ENCODE measurements at regions not wholly inside any gene's neighbourhood (a gene's known extent, or its start where the extent isn't known, plus 50 kb on each side); places are given as distances from the start of the nearest gene placed in this dataset.

DNA sequence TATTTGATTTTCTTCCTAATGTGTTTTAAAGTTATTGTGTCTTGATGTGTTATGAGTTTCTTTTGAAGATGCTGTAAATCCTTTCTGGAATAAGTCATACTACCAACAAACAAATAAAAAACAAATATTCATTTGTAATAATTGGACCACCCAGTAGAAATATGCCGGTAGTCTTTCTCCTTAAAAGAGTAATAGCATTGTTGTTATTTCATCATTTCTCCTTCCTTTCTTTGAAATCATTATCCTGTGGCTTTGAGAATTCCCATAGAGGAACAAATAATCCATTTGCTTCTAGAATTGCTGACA lies 169.4 kb downstream of the NNT start (continued):
- TF ChIP-seq, protein P1, sequence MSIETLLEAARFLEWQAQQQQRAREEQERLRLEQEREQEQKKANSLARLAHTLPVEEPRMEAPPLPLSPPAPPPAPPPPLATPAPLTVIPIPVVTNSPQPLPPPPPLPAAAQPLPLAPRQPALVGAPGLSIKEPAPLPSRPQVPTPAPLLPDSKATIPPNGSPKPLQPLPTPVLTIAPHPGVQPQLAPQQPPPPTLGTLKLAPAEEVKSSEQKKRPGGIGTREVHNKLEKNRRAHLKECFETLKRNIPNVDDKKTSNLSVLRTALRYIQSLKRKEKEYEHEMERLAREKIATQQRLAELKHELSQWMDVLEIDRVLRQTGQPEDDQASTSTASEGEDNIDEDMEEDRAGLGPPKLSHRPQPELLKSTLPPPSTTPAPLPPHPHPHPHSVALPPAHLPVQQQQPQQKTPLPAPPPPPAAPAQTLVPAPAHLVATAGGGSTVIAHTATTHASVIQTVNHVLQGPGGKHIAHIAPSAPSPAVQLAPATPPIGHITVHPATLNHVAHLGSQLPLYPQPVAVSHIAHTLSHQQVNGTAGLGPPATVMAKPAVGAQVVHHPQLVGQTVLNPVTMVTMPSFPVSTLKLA (conservative IDR thresholded peaks at IDR 0.05), result no peak
- TF ChIP-seq NR2C2 (CRISPR knock-in tag; IDR thresholded peaks at IDR 0.05) (no peak), NR2C2 (tag; IDR thresholded peaks at IDR 0.05) (no peak), ZFP1 (CRISPR knock-in tag; IDR thresholded peaks at IDR 0.05) (peak; percentile 47; the same call in 1 of the 2 replicates), ATF1 (CRISPR knock-in tag; IDR thresholded peaks at IDR 0.05) (no peak), ATF1 (tag; IDR thresholded peaks at IDR 0.05) (no peak)
- TF ChIP-seq, protein P2, sequence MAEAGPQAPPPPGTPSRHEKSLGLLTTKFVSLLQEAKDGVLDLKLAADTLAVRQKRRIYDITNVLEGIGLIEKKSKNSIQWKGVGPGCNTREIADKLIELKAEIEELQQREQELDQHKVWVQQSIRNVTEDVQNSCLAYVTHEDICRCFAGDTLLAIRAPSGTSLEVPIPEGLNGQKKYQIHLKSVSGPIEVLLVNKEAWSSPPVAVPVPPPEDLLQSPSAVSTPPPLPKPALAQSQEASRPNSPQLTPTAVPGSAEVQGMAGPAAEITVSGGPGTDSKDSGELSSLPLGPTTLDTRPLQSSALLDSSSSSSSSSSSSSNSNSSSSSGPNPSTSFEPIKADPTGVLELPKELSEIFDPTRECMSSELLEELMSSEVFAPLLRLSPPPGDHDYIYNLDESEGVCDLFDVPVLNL (CRISPR knock-in tag; IDR thresholded peaks at IDR 0.05; ENCODE audit: low read depth), result no peak

DNA sequence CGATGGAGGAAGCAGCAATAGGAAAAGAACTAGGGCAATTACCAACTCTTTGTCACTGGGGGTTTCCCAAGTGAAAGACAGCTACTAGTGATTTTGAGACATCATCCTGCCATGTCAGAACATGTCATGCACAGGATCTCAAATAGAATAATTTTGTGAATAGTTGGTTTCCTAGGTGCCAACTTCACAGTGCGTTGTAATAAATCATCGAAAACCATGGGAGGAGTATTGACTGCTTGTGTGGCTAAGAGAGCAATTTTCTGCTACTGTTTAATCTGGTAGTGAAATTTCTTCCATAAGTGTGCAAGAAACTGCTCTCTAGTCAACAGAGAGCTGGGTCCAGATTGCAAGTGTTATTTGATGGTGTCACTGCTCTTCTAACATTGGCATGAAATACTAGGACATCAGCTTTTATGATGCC lies 168.6 kb downstream of the NNT start:
- no peak overlapping the region; the same call in 1 of the 2 replicates for H2AFZ ChIP-seq (ENCODE audit: low read depth, low read length)
- H3K79me2 ChIP-seq (ENCODE audit: control insufficient read depth, insufficient read depth, low read length), result no peaks in the 10 kb centered on the region
- BruUV-seq (replicated peaks), result no TSS peak
- H3K27ac ChIP-seq (ENCODE audit: extremely low read depth, low read depth, low read length), result no peak overlapping the region
- CTCF ChIA-PET (ENCODE audit: low intra/inter-chr PET ratio), result no interaction called here
- H3K9ac ChIP-seq (ENCODE audit: insufficient read depth in 1 of 2, low read depth in 2 of 2, low read length in 2 of 2), result no peak overlapping the region
- peaks cover 0 to 11% of the 10 kb centered on the region in 2 experiments; a peak in 3 of 5 replicates for H3K4me1 ChIP-seq (replicated peaks in 1 of 2; ENCODE audit: control insufficient read depth in 2 of 2, insufficient read depth in 2 of 2, low read length in 2 of 2)
- no peaks in the 10 kb centered on the region for H4K20me1 ChIP-seq (replicated peaks; ENCODE audit: control insufficient read depth, insufficient read depth, low read length)
- H3K9me3 ChIP-seq (replicated peaks; ENCODE audit: control insufficient read depth, insufficient read depth, low read depth, low read length), result no peaks in the 10 kb centered on the region
- H3K27me3 ChIP-seq (ENCODE audit: control insufficient read depth in 2 of 2, insufficient read depth in 2 of 2, low read length in 2 of 2), result no peaks in the 10 kb centered on the region
- in situ Hi-C loops (cut with MboI), result no loop called here
- ATAC-seq, result no peak
- H3K9me1 ChIP-seq (ENCODE audit: control insufficient read depth, insufficient read depth, low read length), result no peaks in the 10 kb centered on the region
- FAIRE-seq, result no peak
- DNase-seq (ENCODE audit: extremely low read depth in 1 of 4, low spot score in 3 of 4), result no peak
- no peak overlapping the region for H3K4me3 ChIP-seq
- H3K36me3 ChIP-seq (ENCODE audit: control insufficient read depth, insufficient read depth, low read length), result no peaks in the 10 kb centered on the region
- 26% methylated on average over 3 of the region's 3 CpGs for WGBS (ENCODE audit: insufficient coverage, low coverage, missing lambda C conversion rate)
- intact Hi-C loops (cut with micrococcal nuclease), result no loop called here
- POLR2A ChIA-PET, result interaction anchor here (1.0 kb wide), 1 partner anchor 288 kb away, joined by 3 read pairs; the partner anchor contains the start of gene TMEM267
- no peak overlapping the region for H3K4me2 ChIP-seq (ENCODE audit: insufficient read depth, low read length)
- TF ChIP-seq ZNF589 (CRISPR knock-in tag; IDR thresholded peaks at IDR 0.05; ENCODE audit: low read depth) (peak; percentile 56; the same call in 1 of the 2 replicates), ZNF583 (CRISPR knock-in tag; IDR thresholded peaks at IDR 0.05) (peak; percentile 70; the same call in 1 of the 2 replicates), KLF1 (tag; IDR thresholded peaks at IDR 0.05) (0 out of 2 replicates have a peak, but pooled peaks have one; percentile 32), MEF2D (tag; conservative IDR thresholded peaks at IDR 0.05; ENCODE audit: low read depth) (peak; percentile 54), ZNF324 (CRISPR knock-in tag; IDR thresholded peaks at IDR 0.05) (peak; percentile 48; the same call in 1 of the 2 replicates), ZNF175 (CRISPR knock-in tag; IDR thresholded peaks at IDR 0.05; ENCODE audit: low read depth) (peak; percentile 92)
- TF ChIP-seq, protein P3, sequence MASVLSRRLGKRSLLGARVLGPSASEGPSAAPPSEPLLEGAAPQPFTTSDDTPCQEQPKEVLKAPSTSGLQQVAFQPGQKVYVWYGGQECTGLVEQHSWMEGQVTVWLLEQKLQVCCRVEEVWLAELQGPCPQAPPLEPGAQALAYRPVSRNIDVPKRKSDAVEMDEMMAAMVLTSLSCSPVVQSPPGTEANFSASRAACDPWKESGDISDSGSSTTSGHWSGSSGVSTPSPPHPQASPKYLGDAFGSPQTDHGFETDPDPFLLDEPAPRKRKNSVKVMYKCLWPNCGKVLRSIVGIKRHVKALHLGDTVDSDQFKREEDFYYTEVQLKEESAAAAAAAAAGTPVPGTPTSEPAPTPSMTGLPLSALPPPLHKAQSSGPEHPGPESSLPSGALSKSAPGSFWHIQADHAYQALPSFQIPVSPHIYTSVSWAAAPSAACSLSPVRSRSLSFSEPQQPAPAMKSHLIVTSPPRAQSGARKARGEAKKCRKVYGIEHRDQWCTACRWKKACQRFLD (CRISPR knock-in tag; IDR thresholded peaks at IDR 0.05), result no peak
- TF ChIP-seq, protein P4, sequence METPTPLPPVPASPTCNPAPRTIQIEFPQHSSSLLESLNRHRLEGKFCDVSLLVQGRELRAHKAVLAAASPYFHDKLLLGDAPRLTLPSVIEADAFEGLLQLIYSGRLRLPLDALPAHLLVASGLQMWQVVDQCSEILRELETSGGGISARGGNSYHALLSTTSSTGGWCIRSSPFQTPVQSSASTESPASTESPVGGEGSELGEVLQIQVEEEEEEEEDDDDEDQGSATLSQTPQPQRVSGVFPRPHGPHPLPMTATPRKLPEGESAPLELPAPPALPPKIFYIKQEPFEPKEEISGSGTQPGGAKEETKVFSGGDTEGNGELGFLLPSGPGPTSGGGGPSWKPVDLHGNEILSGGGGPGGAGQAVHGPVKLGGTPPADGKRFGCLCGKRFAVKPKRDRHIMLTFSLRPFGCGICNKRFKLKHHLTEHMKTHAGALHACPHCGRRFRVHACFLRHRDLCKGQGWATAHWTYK (CRISPR knock-in tag; IDR thresholded peaks at IDR 0.05), result peak; percentile 54; the same call in 1 of the 2 replicates
